Neural crest cell (in vitro differentiated cells): ENCODE measurements at regions not wholly inside any gene's neighbourhood (a gene's known extent, or its start where the extent isn't known, plus 50 kb on each side); places are given as distances from the start of the nearest gene placed in this dataset.

ENCODE experiments used
- DNase-seq: peaks from one replicate; pipeline ENCODE4 v3.0.0; 2021; ENCODE audit warnings: low read depth, mixed read lengths, low spot score
- H3K27ac Mint-ChIP-seq: one replicate; pipeline ENCODE4 v1.8.0; 2021; ENCODE audit warnings: mild to moderate bottlenecking, mixed read lengths; ENCODE audit not compliant: unreplicated experiment
- H3K27me3 Mint-ChIP-seq: 2 replicates; pipeline ENCODE4 v1.8.0; 2021; ENCODE audit warnings: low read depth, mild to moderate bottlenecking, mixed read lengths
- H3K36me3 Mint-ChIP-seq: 2 replicates; pipeline ENCODE4 v1.8.0; 2021; ENCODE audit warnings: low read depth, mild to moderate bottlenecking, mixed read lengths
- H3K4me1 Mint-ChIP-seq: 2 replicates; pipeline ENCODE4 v1.8.0; 2021; ENCODE audit warnings: mixed read lengths
- H3K4me3 Mint-ChIP-seq: one replicate; pipeline ENCODE4 v1.8.0; 2021; ENCODE audit warnings: mild to moderate bottlenecking, mixed read lengths
- H3K9me3 Mint-ChIP-seq: 2 replicates; pipeline ENCODE4 v1.8.0; 2021; ENCODE audit warnings: mixed read lengths
- TF ChIP-seq, protein P1 (sequence below): fragments of 200-600 bp; sonication (generic); conservative IDR thresholded peaks from 2 replicates; pipeline ENCODE4 v1.5.0; 2021; ENCODE audit warnings: antibody characterized with exemption, mild to moderate bottlenecking

DNA sequence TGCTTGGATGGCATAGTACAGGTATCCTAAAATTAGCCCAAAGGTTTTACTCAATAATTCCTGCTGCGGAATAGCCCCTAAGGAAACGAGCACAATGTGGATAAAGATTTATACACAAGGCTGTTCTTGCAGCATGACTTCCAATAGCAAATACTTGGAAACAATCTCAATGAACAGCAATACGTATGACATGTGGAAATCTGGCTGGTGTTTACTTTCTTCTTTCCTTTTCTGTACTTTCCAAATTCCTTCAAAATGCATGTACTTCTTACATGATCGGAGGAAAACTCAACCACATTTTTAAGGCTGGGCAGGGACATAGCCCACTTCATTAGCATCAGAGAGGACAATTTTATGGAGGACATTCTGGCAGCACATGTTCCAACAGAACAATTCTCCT, 86.6 kb downstream of the C16orf95 start:
- no peaks in the 10 kb centered on the region for H3K27me3 Mint-ChIP-seq
- H3K4me1 Mint-ChIP-seq: no peaks in the 10 kb centered on the region
- H3K9me3 Mint-ChIP-seq: no peaks in the 10 kb centered on the region
- TF ChIP-seq, protein P1, sequence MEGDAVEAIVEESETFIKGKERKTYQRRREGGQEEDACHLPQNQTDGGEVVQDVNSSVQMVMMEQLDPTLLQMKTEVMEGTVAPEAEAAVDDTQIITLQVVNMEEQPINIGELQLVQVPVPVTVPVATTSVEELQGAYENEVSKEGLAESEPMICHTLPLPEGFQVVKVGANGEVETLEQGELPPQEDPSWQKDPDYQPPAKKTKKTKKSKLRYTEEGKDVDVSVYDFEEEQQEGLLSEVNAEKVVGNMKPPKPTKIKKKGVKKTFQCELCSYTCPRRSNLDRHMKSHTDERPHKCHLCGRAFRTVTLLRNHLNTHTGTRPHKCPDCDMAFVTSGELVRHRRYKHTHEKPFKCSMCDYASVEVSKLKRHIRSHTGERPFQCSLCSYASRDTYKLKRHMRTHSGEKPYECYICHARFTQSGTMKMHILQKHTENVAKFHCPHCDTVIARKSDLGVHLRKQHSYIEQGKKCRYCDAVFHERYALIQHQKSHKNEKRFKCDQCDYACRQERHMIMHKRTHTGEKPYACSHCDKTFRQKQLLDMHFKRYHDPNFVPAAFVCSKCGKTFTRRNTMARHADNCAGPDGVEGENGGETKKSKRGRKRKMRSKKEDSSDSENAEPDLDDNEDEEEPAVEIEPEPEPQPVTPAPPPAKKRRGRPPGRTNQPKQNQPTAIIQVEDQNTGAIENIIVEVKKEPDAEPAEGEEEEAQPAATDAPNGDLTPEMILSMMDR: no peak
- DNase-seq: no peak
- H3K4me3 Mint-ChIP-seq: no peak overlapping the region
- H3K27ac Mint-ChIP-seq: peak overlapping the region; percentile 0
- H3K36me3 Mint-ChIP-seq: no peaks in the 10 kb centered on the region

DNA sequence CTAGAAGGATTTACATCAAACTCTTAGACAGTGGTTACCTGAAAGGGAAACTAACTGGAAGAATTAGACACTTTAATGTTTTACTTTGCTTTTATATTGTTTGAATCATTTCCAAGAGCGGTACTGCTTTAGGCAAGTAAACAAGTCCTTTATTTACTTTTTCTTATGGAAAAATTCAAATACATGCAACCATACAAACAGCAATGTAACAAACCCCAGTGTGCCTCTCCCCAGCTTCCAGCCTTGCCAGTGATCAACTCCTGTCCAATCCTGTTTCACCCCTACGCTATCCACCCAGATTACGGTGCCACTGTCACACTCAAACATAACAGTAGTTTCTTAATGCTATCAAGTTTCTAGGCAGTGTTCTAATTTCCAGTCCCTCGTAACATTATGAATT, 85.9 kb downstream of the C16orf95 start:
- TF ChIP-seq, protein P1: no peak
- DNase-seq: no peak
- H3K36me3 Mint-ChIP-seq: no peaks in the 10 kb centered on the region
- H3K4me3 Mint-ChIP-seq: no peak overlapping the region
- H3K4me1 Mint-ChIP-seq: no peaks in the 10 kb centered on the region
- H3K27ac Mint-ChIP-seq: no peak overlapping the region
- no peaks in the 10 kb centered on the region for H3K9me3 Mint-ChIP-seq
- H3K27me3 Mint-ChIP-seq: no peaks in the 10 kb centered on the region

DNA sequence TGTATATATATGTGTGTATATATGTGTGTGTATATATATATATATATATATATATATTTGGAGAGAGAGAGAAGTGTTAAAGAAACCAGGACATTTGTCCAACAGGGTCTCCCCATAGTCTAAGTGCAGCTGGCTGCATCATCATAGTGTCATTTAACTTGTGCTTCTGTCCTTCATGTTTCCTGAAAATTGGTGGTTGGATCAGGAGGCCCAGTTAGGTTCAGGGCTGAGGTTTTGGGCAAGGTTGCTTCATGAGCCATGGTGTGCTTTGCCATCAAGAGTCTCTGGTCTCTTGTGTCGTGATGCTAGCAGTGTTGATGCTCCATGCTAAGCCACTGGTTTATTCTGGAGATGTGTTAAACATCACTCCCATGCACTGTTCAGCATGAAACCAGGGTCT, 85.3 kb downstream of the C16orf95 start:
- H3K9me3 Mint-ChIP-seq: no peaks in the 10 kb centered on the region

DNA sequence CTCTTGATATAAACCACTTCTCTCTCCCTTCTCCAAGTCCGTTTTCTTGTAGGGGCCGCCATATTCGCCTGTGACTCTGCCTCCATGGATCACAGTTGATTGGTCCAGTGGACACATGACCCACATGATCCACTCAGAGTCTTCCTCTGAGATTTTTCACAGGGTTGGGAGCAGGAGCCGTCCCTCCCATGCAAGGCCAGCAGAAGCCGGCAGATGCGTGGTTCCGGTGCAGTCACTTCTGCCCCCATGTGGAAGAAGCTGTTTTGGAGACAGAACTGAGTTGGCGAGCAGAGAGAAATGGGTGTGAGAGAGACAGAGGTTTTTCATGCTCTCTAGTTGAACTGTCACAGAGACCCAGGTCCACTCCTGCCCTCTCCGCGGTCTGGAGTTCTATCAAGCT, 83.3 kb downstream of the C16orf95 start:
- Mint-ChIP-seq H3K9me3 (no peaks in the 10 kb centered on the region), H3K4me3 (no peak overlapping the region), H3K4me1 (no peaks in the 10 kb centered on the region), H3K27ac (no peak overlapping the region), H3K27me3 (no peaks in the 10 kb centered on the region), H3K36me3 (no peaks in the 10 kb centered on the region)
- TF ChIP-seq, protein P1: no peak
- no peak for DNase-seq

More for the DNA sequence above, 85.3 kb downstream of the C16orf95 start:
- TF ChIP-seq, protein P1: no peak
- H3K36me3 Mint-ChIP-seq: no peaks in the 10 kb centered on the region
- H3K27me3 Mint-ChIP-seq: no peaks in the 10 kb centered on the region
- H3K4me1 Mint-ChIP-seq: no peaks in the 10 kb centered on the region
- no peak overlapping the region for H3K4me3 Mint-ChIP-seq
- no peak for DNase-seq
- no peak overlapping the region for H3K27ac Mint-ChIP-seq

DNA sequence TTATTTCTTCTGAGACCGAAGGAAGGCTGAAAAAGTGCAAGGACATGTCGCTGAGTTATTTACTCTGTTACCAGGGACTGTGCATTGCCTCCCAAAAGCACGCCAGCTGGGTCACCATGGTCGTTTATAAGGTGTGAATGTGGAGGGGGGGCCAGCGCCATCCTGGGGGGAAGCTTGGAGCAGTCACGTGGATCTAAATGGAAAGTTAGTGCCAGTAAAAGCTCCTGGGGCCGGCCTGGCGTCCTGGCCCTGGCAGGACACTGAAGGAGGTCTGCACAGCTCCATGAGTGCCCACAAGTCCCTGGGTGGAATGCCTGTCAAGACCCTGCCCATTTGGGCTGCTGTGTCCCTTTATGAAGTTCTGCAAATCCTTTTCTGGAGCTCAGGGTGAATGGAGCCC, 82.6 kb downstream of the C16orf95 start:
- H3K9me3 Mint-ChIP-seq: no peaks in the 10 kb centered on the region
- H3K4me3 Mint-ChIP-seq: no peak overlapping the region
- H3K36me3 Mint-ChIP-seq: no peaks in the 10 kb centered on the region
- TF ChIP-seq, protein P1: no peak
- no peak for DNase-seq
- H3K27ac Mint-ChIP-seq: no peak overlapping the region
- no peaks in the 10 kb centered on the region for H3K4me1 Mint-ChIP-seq
- no peaks in the 10 kb centered on the region for H3K27me3 Mint-ChIP-seq
